Embryonic facial prominence (tissue), 1 donor: ENCODE measurements at regions not wholly inside any gene's neighbourhood (a gene's known extent, or its start where the extent isn't known, plus 50 kb on each side); places are given as distances from the start of the nearest gene placed in this dataset.
"Not testable (repeated sequence)": the region's sequence is repeated elsewhere in the genome, so short reads cannot be mapped to it uniquely, and the experiment has no call there.

Experiments used
- DNase-seq: peaks from one replicate; pipeline ENCODE4 v3.0.0-alpha.2; 2016; ENCODE audit errors: extremely low spot score

DNA sequence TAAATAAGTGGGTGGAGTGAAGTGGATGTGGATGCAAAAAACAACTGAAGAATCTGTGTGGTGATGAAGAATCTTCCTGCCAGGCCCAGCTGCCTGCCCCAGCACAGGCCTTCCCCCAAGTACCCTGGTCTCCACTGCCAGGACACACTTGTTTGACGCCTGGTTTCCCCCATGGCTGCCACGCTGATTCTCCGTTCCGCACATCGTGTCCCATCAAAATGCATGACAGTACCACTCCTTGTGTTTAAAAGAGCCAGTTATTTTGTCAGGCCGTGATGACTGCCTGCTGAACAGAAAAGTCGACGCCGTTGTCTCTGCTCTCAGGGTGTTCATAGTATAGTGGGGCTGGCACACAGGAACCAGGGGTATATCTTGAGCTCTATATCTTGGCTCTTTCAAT, 50.3 kb upstream of the KYNU start:
- DNase-seq = no peak

DNA sequence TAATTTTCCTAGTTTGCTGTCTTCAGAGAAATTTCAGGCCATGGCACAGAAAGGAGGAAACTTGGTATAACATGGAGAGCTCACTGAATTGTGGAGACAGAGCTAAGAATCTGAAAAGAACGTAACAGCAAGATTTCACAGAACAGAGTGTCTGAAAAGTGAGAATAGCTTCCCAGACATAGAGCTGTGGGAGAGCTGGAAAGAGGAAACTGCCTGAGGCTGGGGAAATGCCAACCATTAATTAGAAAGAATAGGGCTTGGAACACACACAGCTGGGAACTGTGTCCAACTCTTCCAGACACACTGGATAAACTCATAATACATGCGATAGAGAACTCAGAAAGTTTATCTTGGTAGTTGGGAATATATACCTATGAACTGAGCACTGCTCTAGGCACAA, 51.6 kb upstream of the KYNU start:
- no peak for DNase-seq

DNA sequence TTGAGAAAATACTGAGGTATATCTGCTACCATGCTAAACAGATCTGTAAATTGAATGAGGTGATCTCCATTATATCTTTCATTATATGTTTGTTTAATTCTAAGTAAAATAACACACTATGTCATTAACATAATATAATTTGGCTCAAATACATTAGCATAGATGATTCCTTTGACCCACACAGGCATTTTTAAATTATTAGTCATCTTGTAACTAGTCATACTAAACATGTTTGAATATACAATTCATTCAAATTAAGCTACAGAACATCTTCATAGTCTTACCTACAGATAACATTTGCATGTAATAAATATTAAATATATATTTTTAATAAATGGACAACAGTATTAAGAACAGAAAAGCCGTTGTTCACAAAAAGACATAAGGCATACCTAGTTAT, 52.7 kb upstream of the KYNU start:
- no peak for DNase-seq

DNA sequence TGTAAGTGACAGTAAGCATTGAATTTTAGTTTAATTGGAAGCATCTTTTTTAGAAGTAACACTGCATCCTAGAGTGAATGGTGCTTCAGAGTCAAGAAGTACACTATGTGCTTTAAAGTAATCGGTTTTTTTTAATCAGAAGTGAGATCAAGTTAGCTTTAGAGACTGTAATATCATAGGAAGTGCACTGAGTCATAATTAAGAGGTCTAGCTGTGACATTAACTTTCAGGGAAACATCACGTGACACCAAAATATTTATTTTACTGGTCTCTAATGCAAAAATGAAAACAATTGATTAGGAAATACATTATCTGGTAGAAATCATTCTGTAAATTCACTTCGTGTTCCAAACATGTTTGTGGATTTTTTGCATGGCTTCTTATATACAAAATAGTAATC, 55.3 kb upstream of the KYNU start:
- DNase-seq = no peak

DNA sequence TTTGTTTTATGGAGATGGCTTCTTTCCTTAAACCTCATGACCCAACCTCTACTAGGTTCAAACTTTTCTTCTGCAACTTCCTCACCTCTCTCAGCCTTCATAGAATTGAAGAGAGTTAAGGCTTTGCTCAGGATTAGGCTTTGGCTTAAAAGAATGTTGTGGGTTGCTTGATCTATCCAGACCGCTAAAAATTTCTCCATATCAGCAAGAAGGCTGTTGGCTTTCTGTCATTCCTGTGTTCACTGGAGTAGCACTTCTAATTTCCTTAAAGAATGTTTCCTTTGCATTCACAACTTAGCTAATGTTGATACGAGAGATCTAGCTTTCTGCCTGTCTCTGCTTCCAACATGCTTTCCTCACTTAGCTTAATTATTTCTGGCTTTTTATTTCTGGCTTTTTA, 58.1 kb upstream of the KYNU start:
- no peak for DNase-seq

DNA sequence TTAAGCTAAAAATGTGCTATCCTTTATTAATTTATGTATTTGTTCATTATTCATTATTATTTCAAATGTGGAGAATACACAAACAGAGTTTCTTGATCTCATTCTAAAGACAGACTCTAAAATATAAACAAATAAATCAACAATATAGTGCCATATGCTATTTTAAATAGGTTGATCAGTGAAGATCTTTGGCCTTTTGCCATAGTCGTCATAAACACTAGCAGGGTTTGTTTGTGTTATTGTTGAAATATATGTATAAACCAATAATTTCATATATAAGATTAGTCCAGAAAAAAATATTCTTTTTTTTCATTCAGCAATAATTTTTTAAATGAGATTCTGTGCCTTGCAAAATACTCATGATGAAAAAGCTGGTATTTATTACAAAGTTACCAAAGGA, 62.1 kb upstream of the KYNU start:
- DNase-seq = no peak

DNA sequence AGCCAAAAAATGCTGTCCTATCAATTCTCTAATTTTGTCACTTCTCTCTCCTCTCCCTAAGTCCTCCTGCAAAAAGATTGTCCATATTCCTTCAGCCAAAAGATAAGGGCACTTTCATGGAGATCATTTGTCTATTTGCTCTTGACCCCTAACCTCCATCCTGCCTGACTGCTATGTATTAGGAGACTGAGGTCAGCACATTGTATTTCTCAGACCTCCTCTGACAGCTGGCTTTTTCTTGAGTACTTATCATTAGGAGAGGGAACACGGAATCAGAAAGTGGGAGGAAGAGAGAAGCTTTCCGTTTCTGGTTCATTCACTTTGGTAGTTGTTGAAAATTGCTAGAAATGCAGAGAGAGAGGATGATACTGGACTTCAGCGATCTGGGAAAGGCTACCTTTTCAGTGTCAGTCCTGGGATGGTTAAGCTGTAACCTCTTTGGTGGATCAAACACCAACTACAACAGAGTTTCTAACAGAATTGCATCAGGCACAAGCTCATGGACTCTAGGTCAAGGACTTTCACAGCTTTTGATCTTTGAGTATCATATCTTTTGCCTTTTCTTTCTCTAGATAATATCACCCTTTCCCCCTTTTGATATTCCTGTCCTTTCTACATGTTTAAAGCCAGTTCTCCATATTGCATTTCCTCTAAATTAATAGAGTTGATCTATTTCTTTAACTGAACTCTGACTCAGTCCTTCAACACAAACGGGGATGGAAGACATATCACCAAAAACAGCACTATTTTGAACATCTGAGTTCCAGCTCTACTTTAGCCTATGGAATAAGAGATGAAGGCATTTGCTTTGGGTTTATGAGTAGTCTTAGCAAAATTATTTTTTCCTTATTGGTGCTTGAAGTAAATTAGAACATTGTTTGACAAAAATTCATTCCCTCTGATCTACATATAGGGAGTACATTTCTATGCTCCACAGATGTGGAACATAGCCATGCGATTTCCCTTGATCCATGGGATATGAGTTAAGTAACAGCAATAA, 63.3 kb upstream of the KYNU start:
- no peak for DNase-seq

DNA sequence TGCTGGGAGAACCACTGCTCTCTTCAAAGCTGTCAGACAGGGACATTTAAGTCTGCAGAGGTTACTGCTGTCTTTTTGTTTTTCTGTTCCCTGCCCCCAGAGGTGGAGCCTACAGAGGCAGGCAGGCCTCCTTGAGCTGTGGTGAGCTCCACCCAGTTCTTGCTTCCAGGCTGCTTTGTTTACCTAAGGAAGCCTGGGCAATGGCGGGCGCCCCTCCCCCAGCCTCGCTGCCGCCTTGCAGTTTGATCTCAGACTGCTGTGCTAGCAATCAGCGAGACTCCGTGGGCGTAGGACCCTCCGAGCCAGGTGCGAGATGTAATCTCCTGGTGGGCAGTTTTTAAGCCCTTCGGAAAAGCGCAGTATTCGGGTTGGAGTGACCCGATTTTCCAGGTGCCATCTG, 65.8 kb upstream of the KYNU start:
- not testable (repeated sequence) for DNase-seq

DNA sequence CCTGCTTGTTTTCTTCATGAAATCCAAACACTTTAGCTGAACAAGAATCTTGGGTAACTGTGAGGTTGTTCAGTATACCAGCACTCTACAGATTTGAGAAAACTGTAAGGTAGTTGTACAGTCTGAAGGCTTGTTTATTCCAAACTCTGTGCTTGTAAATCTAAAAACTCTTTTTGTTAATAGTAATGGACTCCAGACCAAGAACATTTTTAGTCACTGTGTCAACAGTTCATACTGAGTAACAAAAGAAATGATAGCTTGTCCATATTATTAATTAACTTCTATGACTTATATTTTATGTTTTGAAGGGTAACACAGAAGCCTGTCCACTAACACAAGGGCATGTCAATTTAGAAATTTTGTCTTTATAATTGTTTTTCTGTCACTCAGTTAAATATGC, 72.2 kb upstream of the KYNU start:
- no peak for DNase-seq

DNA sequence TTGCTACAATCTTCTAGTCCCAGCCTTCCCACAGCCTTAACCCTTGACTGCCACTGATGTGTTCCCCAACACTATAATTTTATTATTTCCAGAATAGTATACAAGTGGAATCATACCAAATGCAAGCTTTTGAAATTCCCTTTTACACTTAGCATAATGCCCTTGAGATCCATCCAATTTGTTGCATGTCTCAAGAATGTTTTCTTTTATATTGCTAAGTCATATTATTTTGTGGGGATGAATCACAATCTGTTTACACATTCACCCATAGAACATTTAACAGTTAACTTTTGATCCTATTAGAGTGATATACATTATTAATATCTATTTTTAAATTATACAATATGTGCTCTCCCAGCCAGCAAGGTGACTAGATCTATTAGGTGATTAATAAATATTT, 74.3 kb upstream of the KYNU start:
- DNase-seq = no peak

DNA sequence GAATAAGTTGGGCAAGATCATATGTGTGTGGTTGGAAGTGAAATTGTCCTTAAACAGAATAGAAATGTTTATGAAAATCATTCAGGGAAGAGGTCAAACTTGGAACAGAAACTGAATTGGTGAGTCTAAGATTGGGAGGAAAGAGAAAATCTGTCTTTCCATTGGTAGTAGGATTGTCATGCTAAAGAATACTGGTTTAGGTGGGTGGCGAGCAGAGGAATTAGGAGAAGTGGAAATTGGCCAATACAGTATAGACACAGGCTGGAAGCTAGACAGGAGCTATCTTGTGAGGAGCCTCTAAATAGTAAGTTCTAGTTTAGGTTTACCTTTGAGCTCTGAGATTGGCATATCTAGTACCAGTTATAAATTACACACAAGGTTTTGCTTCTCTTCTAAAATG, 80.9 kb upstream of the KYNU start:
- DNase-seq = no peak

DNA sequence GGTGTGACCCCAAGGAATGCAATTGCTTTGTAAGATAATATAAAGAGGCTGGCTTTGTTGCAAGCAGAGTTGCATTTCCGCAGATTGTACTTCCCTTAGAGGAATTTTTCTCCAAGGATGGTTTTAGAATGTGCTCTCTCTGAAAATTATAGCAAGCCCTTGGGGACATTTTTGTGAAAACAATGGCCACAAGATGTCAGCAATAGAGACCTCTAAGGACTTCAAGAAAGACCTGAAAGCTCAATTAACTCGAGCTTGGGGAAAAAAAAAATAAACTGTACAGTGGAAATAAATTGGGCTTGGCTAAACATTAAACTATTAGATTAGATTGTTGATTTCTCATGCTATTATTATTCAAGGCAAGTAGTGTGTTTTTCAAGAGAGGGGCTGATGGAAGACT, 81.3 kb upstream of the KYNU start:
- DNase-seq = no peak

DNA sequence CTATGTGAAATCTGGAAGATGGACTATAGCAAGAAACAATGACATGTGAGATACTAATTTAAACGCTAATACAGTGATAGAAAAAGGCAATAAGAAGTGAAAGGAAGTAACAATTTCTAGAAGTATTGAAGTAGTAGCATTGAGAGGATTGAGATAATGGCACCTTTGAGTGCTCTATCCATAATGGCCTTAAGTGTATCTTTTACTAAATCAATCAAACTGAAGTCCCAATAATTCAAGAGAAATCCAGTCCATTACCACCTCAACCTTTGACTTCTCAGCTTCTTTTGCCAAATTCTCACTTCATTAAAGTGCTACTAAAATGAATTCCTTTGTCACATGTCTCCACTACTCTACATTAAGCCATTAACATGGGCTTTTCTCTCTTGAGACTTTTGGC, 82.6 kb upstream of the KYNU start:
- DNase-seq = no peak

DNA sequence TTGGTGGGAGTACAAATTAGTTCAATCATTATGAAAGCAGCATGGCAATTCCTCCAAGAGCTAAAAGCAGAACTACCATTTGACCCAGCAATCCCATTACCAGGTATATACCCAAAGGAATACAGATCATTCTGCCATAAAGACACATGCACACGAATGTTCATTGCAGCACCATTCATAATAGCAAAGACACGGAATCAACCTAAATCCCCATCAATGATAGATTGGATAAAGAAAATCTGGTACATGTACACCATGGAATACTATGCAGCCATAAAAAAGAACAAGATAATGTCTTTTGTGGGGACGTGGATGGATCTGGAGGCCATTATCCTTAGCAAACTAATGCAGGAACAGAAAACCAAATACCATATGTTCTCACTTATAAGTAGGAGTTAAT, 85.1 kb upstream of the KYNU start:
- not testable (repeated sequence) for DNase-seq

DNA sequence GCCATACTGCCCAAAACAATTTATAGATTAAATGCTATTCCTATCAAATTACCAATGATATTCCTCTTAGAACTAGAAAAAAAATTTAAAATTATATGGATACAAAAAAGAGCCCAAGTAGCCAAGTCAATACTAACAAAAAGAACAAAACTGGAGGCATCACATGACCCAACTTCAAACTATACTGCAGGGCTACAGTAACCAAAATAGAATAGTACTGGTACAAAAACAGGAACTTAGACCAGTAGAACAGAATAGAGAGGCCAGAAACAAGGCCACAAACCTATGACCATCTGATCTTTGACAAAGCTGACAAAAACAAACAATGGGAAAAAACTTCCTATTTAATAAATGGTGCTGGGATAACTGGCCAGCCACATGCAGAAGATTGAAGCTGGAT, 86.1 kb upstream of the KYNU start:
- DNase-seq = no peak

DNA sequence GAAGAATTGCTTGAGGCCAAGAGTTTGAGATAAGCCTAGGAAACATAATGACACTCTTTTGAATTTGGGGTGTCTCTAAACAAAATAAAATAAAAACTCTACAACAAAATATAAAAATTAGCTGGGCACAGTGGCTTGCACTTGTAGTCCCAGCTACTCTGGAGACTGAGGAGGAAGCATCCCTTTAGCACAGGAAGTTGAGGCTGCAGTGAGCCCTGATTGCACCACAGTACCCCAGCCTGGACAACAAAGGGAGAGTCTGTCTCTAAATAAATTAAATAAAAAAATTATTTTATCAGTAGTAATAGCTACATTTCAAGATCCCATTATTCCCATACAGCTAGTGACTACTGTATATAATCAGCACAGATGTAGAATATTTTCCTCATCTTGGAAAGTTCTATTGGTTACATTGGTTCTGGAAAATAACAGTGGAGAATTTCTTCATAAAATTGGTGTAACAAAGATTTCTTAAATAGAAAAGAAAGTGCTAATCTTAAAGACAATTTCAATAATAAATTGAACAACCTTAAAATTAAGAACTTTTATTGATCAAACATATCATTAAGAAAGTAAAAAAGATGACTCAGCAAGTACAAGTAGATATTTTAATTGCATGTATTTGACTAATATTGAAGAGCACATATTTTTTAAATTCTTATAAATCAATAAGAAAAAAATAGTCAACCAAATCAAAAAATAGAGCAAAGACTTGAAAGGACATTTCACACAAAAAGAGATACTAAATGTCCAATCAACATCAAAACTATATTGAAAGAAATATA, 90.4 kb upstream of the KYNU start:
- no peak for DNase-seq

DNA sequence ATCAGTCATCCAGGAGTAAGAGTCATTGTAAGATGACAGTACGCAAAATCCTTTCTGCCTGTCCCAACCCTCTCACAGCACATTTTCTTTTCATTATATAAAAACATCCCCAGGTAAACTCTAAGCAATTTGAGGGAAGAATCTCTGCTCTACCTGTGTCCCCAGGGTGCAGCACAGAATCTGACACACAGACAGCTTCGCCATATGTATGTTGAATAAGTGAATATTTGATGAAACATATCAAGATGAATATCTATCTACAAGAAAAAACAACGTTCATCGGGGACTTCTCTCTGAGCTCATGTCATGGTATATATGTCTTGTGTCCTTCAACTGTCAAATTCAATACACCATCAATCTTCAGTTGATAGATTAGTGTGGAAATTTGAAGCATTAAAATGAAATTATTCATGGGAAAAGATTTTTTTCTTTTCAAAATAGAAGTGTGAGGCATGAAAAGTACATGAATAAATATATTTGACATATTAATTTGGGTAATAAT, 94.5 kb upstream of the KYNU start:
- no peak for DNase-seq

DNA sequence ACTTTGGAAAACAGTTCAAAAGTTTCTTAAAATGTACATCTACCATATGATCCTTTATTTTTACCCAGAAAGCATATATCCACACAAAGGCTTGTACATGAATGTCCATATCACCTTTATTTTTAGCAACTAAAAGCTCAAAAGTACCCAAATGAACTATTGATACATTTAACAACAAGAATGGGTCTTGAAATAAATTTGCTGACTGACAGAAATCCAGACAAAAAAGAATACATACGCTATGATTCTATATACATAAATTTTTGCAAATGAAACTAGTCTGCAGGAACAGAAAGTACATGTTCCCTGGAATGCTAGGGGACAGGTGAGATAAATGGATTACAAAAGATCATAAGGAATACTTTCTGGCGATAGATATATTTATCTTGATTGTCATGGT, 96.3 kb upstream of the KYNU start:
- no peak for DNase-seq

DNA sequence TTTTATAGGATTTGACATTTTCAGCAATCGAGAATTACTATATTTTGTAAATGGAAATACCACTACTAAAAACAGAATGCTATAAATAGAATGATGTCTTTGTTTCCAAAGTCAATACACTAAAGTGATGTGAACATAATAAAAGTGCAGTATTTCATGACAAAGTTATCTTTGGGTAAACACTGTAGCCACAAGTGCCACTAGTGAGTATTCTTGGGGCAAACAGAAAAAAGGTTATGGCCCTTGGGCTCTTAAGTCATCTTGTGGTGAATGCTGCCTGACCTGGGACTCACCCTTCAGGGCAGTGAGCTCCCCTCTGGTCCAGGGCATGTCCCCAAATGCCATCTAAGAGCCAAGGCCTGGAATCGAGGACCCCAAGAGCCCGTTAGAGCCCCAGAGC, 99.2 kb upstream of the KYNU start:
- DNase-seq = no peak

DNA sequence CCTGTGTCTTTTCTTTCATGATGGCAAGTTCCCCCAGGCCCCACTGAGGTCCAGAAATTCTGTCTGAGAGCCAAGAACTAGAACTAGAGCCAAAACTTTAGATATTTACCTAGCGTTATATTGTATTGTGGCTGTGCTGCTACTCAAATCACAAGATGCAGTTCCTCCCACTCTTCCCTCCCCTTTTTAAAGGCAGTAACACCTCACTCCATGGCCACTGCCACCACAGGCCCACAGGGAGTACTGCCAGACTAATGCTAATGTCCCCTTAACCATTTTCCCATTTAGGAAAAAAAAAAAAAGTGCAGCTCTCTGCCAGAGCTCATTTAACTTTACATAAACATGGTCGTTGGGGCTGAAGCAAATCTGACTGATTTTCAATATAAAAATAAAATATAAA, 99.7 kb upstream of the KYNU start:
- DNase-seq = no peak

DNA sequence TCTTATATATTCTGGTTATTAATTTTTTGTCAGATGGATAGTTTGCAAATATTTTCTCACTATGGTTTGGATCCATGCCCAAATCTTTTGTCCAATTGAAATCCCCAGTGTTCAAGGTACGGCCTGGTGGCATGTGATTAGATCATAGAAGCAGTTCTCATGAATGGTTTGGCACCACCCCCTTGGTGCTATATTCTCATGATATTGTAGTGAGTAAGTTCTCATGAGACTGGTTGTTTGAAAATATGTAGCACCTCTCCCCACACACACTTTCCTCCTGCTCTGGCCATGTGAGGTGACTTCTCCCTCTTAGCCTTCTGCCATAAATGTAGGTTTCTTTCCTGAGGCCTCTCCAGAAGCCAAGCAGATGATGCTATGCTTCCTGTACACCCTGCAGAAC, 107.7 kb upstream of the KYNU start:
- no peak for DNase-seq

DNA sequence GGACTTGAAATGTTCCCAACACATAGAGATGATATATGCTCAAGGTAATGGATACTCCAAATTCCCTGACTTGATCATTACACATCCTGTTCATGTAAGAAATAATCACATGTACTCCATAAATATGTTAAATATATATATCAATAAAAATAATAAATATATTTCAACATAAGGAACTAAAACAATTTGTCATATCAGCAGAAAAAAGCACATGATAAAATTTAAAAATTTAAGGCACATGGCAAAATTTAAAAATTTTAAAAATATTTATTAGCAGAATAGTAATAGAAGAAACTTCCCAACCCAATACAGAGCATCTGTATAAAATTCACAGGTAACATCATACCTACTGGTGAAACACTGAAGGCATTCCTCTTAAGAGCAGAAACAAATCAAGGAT, 109.6 kb upstream of the KYNU start:
- no peak for DNase-seq

DNA sequence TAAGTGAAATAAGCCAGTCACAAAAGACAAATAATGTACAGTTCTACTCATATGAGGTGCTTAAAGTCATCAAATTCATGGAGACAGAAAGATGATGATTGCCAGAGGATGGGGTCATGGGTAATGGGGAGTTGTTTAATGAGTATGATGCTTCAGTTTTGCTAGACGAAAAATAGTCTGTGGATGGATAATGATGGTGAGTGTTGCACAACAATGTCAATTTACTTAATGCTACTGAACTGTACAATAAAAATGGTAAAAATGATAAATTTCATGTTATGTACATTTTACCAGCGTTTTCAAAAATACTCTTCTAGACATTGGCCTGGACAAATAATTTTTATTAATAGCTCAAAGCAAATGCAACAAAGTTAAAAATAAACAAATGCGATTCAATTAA, 118.5 kb upstream of the KYNU start:
- no peak for DNase-seq
